HepG2 (cell line): ENCODE measurements at regions not wholly inside any gene's neighbourhood (a gene's known extent, or its start where the extent isn't known, plus 50 kb on each side); places are given as distances from the start of the nearest gene placed in this dataset.

Source experiments
- ERF ChIP-seq: IDR thresholded peaks from 2 replicates; pipeline ENCODE4 v1.6.1; 2018; ENCODE audit warnings: missing biosample characterization, missing genetic modification reagents
- FLYWCH1 ChIP-seq: sonication (generic); formaldehyde crosslinking; IDR thresholded peaks from 2 replicates; pipeline ENCODE4 v1.8.1; 2023; ENCODE audit warnings: mild to moderate bottlenecking, missing genetic modification reagents
- HMG20A ChIP-seq: IDR thresholded peaks from 2 replicates; pipeline ENCODE4 v1.6.1; 2016; ENCODE audit warnings: borderline replicate concordance
- KDM5A ChIP-seq: fragments of 200-600 bp; sonication (generic); IDR thresholded peaks from 2 replicates; pipeline ENCODE4 v1.7.0; 2018; ENCODE audit warnings: antibody characterized with exemption, mild to moderate bottlenecking, low read length, borderline replicate concordance
- RFXAP ChIP-seq: sonication (generic); formaldehyde crosslinking; IDR thresholded peaks from 2 replicates; pipeline ENCODE4 v1.4.0; 2020; ENCODE audit warnings: missing genetic modification reagents, borderline replicate concordance
- SMAD3 ChIP-seq: sonication (generic); formaldehyde crosslinking; IDR thresholded peaks from 2 replicates; pipeline ENCODE4 v1.4.0; 2020; ENCODE audit warnings: missing genetic modification reagents
- ZFP90 ChIP-seq: sonication (generic); formaldehyde crosslinking; IDR thresholded peaks from 2 replicates; pipeline ENCODE4 v1.8.0; 2022; ENCODE audit warnings: missing genetic modification reagents, mild to moderate bottlenecking, inconsistent platforms, borderline replicate concordance
- ZNF460 ChIP-seq: sonication (generic); formaldehyde crosslinking; IDR thresholded peaks from 2 replicates; pipeline ENCODE4 v1.5.1; 2020; ENCODE audit warnings: missing genetic modification reagents, mild to moderate bottlenecking, borderline replicate concordance
- ZNF510 ChIP-seq: sonication (generic); formaldehyde crosslinking; IDR thresholded peaks from 2 replicates; pipeline ENCODE4 v1.4.0; 2020; ENCODE audit warnings: low read depth, mild to moderate bottlenecking, missing genetic modification reagents
- ZNF709 ChIP-seq: sonication (generic); formaldehyde crosslinking; IDR thresholded peaks from 2 replicates; pipeline ENCODE4 v1.5.0; 2020; ENCODE audit warnings: mild to moderate bottlenecking, missing genetic modification reagents
- TF ChIP-seq, protein P1 (sequence below): sonication (generic); formaldehyde crosslinking; IDR thresholded peaks from 2 replicates; pipeline ENCODE4 v1.8.0; 2022; ENCODE audit warnings: mild to moderate bottlenecking, missing genetic modification reagents, moderate library complexity
- TF ChIP-seq, protein P2 (sequence below): sonication (generic); formaldehyde crosslinking; IDR thresholded peaks from 2 replicates; pipeline ENCODE4 v1.5.1; 2020; ENCODE audit warnings: missing genetic modification reagents, mild to moderate bottlenecking, borderline replicate concordance

GRCh38 chrX:39630344-39630743, 467.4 kb downstream of the BCOR start (continued):
- TF ChIP-seq, protein P1, sequence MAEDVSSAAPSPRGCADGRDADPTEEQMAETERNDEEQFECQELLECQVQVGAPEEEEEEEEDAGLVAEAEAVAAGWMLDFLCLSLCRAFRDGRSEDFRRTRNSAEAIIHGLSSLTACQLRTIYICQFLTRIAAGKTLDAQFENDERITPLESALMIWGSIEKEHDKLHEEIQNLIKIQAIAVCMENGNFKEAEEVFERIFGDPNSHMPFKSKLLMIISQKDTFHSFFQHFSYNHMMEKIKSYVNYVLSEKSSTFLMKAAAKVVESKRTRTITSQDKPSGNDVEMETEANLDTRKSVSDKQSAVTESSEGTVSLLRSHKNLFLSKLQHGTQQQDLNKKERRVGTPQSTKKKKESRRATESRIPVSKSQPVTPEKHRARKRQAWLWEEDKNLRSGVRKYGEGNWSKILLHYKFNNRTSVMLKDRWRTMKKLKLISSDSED (CRISPR knock-in tag) = no peak
- TF ChIP-seq ERF (CRISPR knock-in tag) (no peak), ZNF460 (CRISPR knock-in tag) (no peak), ZFP90 (CRISPR knock-in tag) (no peak), ZNF510 (CRISPR knock-in tag) (no peak), RFXAP (CRISPR knock-in tag) (no peak), FLYWCH1 (no peak), ZNF709 (no peak), KDM5A (no peak), SMAD3 (no peak), HMG20A (CRISPR knock-in tag) (no peak)
- TF ChIP-seq, protein P2, sequence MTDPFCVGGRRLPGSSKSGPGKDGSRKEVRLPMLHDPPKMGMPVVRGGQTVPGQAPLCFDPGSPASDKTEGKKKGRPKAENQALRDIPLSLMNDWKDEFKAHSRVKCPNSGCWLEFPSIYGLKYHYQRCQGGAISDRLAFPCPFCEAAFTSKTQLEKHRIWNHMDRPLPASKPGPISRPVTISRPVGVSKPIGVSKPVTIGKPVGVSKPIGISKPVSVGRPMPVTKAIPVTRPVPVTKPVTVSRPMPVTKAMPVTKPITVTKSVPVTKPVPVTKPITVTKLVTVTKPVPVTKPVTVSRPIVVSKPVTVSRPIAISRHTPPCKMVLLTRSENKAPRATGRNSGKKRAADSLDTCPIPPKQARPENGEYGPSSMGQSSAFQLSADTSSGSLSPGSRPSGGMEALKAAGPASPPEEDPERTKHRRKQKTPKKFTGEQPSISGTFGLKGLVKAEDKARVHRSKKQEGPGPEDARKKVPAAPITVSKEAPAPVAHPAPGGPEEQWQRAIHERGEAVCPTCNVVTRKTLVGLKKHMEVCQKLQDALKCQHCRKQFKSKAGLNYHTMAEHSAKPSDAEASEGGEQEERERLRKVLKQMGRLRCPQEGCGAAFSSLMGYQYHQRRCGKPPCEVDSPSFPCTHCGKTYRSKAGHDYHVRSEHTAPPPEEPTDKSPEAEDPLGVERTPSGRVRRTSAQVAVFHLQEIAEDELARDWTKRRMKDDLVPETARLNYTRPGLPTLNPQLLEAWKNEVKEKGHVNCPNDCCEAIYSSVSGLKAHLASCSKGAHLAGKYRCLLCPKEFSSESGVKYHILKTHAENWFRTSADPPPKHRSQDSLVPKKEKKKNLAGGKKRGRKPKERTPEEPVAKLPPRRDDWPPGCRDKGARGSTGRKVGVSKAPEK = no peak
